ENCODE measurements at regions not wholly inside any gene's neighbourhood (a gene's known extent, or its start where the extent isn't known, plus 50 kb on each side); places are given as distances from the start of the nearest gene placed in this dataset.
"Not testable (repeated sequence)": the region's sequence is repeated elsewhere in the genome, so short reads cannot be mapped to it uniquely, and the experiment has no call there.

DNA sequence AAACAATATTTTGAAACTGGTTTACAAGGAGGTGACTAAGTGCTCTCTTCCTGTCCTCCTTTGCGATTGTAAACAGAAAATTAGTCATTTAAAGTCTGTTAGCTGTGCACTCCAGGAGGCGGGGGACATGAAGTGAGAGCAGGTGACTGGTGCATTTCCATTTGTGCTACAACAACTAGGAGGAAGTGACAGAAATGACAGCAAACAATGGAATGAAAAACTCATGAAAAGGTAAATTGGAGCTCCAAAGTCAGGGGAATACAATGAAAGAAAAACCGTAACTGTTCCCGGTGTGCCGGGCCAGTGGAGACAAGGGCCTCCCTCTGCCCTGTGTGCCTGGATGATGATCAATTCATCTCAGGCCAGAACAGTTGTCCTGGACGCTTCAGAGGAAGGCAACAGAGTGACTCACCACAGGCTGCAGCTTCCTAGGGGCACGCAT, 439.9 kb downstream of the GADD45G start:
- DNase-seq: no peak

DNA sequence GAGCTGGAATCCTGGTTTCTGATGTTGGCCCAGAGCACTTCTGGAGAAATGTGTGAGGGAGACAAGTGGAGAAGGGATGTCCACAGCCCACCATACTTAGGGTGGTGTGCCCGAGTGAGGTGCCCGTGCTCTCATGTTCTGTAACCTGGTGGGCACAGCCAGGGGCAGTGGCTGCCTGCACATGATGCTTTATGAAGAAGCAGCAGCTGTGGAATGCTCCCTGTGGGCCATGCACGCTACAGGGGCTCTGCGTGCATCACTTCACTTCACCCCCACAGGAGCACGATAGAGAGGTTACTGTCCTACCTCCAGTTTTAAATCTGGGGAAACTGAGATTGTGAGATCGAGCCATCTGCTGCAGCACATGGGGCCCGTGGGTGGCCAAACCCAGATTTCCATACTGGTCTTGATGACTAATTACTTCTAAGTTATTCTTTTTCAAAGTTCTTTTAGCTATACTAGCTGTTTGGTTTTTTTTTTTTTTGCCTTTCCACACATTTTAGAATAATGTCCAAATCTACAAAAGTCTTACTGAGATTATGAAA, 441.6 kb downstream of the GADD45G start:
- no peak for DNase-seq

GRCh38 chr9:90047828-90048227, 443.0 kb downstream of the GADD45G start:
- no peak for DNase-seq

DNA sequence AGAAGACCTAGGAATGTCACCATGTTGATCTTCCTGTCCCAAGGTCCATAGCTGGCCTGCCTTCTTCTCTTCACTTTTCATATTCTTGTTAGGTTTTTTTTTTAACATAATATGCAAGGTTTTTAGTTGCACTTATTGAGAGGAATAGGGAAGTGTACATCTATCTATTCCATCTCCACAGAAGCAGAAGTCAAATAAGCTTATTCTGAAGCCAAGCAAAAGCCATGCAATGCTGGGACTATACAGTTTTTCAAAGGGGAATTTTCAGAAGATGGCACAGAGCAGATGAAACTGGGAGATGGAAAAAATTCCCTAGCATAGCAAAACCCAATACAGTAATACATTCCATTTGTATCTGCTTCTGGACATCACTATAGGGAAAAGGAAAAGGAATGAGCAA, 447.6 kb downstream of the GADD45G start:
- no peak for DNase-seq

DNA sequence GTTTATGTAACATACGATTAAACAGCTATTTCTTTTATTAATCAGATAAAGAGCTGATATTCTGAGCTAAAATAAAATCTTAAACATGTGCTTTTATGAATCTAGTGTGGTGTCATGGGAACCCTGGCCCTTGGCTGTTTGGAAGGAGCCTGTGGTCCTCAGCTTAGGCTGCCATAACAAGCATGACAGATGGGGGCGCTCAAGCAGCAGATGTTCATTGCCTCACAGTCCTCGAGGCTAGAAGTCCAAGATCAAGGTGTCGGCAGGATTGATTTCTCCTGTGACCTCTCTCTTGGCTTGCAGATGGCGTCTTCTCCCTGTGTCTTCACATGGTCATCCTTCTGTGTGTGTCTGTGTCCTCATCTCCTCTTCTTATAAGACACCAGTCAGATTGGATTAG, 448.2 kb downstream of the GADD45G start:
- no peak for DNase-seq

DNA sequence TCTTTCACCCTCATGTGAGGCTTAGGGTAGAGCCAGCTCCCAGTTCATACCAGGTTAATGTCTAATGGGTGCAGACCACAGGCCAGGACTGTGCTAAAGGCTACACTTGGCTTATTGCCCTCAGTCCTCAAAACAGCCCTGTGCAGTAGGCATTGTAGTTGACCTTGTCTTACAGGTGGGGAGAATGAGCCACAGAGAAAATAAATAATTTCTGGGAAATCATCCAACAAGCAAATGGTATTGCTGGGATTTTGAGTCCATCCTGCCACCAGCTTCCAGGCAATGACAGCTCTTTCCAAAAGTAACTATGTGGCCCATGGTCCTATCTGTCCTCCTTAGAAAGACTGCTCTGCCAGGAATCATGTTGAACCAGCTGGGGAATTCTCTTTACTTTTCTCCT, 450.0 kb downstream of the GADD45G start:
- no peak for DNase-seq

DNA sequence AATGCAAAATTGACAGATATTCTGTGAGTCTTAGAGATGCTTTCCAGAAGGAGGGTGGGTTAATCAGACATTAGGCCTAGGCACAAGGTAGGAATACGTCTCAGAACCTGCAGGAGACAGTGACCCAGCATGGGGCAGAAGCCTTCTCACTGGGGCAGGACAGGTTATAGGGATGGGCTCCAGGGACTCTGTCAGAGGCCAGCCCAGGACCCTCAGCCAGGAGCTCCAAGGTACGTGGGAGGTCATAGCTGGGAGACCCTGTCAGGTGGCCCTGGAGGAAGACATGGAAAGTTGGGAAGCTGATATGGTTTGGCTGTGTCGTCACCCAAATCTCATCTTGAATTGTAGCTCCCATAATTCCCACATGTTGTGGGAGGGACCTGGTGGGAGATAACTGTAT, 450.4 kb downstream of the GADD45G start:
- DNase-seq: no peak

GRCh38 chr9:90057361-90057760, 452.5 kb downstream of the GADD45G start:
- DNase-seq: no peak

- DNase-seq: no peak
Measured at GRCh38 chr9:90058182-90058763, 453.5 kb downstream of the GADD45G start.

- no peak for DNase-seq
Measured at GRCh38 chr9:90059436-90059835, 454.6 kb downstream of the GADD45G start.

- no peak for DNase-seq
Measured at GRCh38 chr9:90060256-90060655, 455.4 kb downstream of the GADD45G start.

DNA sequence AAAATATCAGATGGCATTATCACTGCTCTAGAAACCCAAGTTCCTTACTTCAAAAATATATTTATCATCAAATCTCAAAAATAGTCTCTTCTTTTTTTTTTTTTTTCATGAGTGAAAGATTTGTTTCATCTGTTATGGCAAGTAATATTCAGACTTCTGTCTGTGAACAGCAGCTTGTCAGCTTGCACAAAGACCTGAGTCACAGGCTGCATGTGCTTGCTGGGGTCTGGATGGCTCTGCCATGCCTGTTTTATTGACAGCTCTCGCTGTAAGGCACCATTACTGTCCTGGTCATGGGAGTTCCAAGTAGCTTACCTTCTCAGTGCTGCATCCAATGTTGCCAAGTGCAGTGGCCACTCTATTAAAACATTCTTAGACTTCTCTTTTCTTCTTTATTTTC, 456.4 kb downstream of the GADD45G start:
- no peak for DNase-seq

DNA sequence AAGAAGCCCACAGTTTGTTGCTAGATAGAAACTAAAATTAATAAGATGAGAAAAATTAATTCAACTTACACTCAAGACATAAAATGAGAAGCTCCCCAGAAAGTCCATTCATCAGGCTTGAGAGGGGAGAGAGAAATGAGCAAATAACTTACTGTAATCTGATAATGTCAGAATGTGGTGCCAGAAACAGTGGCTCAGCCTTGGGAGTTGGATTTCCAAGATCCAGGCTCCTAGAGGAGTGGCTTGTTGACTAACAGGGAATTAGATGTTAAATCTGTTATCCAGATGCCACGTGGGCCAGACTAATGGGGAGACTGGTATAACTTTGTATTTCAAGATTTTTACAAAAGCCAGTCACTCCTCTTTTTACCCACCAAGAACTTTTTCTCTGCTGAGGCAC, 458.2 kb downstream of the GADD45G start:
- DNase-seq: no peak

GRCh38 chr9:90064248-90064647, 459.4 kb downstream of the GADD45G start:
- no peak for DNase-seq

GRCh38 chr9:90064971-90065370, 460.2 kb downstream of the GADD45G start:
- DNase-seq: no peak

GRCh38 chr9:90065851-90066250, 461.0 kb downstream of the GADD45G start:
- DNase-seq: no peak

- DNase-seq: no peak
Measured at GRCh38 chr9:90069085-90069484, 464.3 kb downstream of the GADD45G start.

DNA sequence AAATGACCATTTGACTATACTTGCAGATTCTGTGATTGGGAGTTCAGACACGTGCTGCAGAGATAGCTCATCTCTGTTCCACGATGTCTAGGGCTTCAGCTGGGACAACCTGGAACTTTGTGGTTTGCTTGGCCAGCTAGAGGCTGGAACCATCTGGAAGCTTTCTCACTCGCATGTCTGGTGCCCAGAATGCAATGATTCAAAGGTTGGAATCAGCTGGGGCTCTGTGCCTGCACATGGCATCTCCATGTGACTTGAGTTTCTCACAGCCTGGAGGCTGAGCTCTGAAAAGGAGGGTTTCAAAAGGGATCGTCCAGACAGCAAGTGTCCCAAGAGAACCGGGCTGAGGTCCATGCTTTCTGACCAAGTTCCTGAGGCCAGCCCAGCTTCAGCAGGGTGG, 465.2 kb downstream of the GADD45G start:
- no peak for DNase-seq

DNA sequence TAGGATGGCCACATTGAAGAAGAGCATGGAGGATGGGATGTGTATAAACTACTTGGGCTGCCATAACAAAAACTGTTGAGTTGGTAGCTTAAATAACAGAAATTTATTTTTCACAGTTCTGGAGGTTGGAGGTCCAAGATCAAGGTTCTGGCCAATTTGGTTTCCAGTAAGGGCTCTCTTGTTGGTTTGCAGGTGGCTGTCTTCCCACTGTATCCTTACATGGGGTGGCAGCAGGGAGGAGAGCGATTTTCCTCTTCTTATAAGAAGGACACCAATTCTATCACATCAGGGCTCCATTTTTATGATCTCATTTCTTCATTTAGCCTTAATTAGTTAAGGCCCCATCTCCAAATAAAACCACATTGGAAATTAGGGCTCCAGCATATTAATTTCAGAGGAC, 465.7 kb downstream of the GADD45G start:
- no peak for DNase-seq

- no peak for DNase-seq
Measured at GRCh38 chr9:90070931-90071660, 466.3 kb downstream of the GADD45G start.

GRCh38 chr9:90073186-90073945, 468.6 kb downstream of the GADD45G start:
- DNase-seq: no peak

DNA sequence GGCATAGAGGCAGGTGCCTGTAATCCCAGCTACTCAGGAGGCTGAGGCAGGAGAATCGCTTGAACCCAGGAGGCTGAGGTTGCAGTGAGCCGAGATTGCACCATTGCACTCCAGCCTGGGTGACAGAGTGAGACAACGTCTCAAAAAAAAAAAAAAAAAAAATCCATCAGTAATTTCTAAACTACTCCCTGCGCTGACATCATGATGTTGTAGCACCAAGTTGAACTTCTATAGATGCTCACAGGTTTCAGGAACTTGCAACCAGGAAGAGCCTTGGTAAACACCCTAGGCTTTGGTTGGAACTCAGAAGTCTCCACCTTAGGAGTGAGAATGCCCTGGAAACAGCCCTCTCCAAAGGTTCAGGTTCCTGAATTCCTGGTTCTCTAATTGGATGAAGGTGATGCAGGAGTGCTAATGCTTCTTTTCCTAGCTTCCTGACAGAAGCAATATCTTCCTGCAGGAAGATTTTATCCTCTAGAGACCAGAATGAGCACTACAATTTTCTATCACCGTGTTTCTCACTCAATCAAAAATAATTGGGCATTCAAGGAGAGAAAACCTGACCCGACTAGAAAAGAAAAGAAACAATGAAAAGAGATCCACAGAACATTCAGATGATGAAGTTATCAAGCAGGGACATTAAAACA, 469.6 kb downstream of the GADD45G start:
- no peak for DNase-seq

DNA sequence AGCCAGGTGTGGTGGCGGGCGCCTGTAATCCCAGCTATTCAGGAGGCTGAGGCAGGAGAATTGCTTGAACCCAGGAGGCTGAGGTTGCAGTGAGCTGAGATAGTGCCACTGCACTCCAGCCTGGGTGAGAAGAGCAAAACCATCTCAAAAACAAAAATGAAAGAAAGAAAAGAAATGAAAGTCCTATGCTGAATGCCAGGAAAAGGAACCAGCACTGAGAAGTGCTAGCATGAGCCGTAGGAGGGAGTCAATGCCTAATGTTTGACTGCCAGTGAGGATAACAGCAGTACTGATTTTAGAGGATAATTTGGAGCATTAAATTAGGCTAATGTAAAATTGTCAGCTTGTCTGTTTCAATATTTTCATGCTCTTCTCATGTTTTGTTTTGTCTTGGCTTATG, 472.8 kb downstream of the GADD45G start:
- not testable (repeated sequence) for DNase-seq
